Small intestine (tissue), 7 donors: ENCODE measurements at regions not wholly inside any gene's neighbourhood (a gene's known extent, or its start where the extent isn't known, plus 50 kb on each side); places are given as distances from the start of the nearest gene placed in this dataset.
"Not testable (repeated sequence)": the region's sequence is repeated elsewhere in the genome, so short reads cannot be mapped to it uniquely, and the experiment has no call there.

Experiments
- DNase-seq, 2 donors: peaks; one replicate each; pipeline versions ENCODE4 v3.0.0 to v3.0.0-alpha.2; 2013
- FAIRE-seq: peaks from 2 replicates; lab custom pipeline; 2012; peaks lifted over from hg19 to GRCh38; lab: Jason Lieb, UNC
- H3K27ac ChIP-seq, 3 donors: one replicate each; pipeline ENCODE4 v1.5.1; 2013; ENCODE audit warnings: low read length in 2 of 3, mild to moderate bottlenecking in 2 of 3, control low read depth in 1 of 3, inconsistent platforms in 1 of 3, low read depth in 1 of 3, moderate library complexity in 1 of 3
- H3K27me3 ChIP-seq, 3 donors: one replicate each; pipeline ENCODE4 v1.6.1; 2013; ENCODE audit warnings: low read length in 3 of 3, inconsistent platforms in 1 of 3; ENCODE audit not compliant: control insufficient read depth in 3 of 3, insufficient read depth in 3 of 3
- H3K36me3 ChIP-seq, 3 donors: one replicate each; pipeline ENCODE4 v1.6.1; 2013; ENCODE audit warnings: low read length in 3 of 3, inconsistent platforms in 1 of 3, low read depth in 1 of 3, mild to moderate bottlenecking in 1 of 3, moderate library complexity in 1 of 3; ENCODE audit not compliant: control insufficient read depth in 3 of 3, insufficient read depth in 2 of 3
- H3K4me1 ChIP-seq, 3 donors: one replicate each; pipeline ENCODE4 v1.6.1; 2013; ENCODE audit warnings: low read length in 2 of 3, inconsistent platforms in 1 of 3, low read depth in 1 of 3, mild to moderate bottlenecking in 1 of 3, moderate library complexity in 1 of 3; ENCODE audit not compliant: control insufficient read depth in 3 of 3, insufficient read depth in 2 of 3
- H3K4me3 ChIP-seq, 3 donors: one replicate each; pipeline ENCODE4 v1.5.1; 2013; ENCODE audit warnings: low read length in 3 of 3, control low read depth in 1 of 3, inconsistent platforms in 1 of 3, low read depth in 1 of 3, mild to moderate bottlenecking in 1 of 3, moderate library complexity in 1 of 3
- H3K9me3 ChIP-seq, 2 donors: one replicate each; pipeline ENCODE4 v1.6.1; 2013; ENCODE audit warnings: low read depth in 1 of 2, low read length in 1 of 2; ENCODE audit not compliant: control insufficient read depth in 2 of 2, insufficient read depth in 1 of 2
- WGBS, 3 donors: extraction: QIAGEN DNeasy Blood & Tissue Kit; methylation state at CpG; one replicate each; pipeline ENCODE4 v1.1.7; 2013; 5-methylcytosine and 5-hydroxymethylcytosine counted together
- donor health status: healthy with polysubstance abuse.
- donor health status: control.
- donor health status: control.
- donor health status: Bipolar disorder and iron deficiency.
- donor health status: healthy.

DNA sequence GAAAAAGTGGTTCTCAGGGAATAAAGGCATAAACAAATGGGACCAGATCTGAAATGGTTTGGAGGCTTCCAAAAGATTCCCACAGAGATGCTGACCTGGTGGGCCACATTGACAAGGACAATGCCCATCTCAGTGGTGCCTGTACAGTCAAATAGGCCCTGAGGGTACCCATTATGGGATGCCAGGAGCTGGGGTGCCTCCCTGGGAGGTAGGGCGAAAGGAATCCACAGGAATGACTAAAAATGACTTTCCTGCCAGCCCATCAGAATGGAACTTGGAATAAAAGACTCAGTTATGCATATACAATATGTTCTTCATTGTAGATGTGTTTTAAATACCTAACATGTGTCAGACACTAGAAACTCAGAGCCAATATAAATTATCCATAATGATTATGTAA, 248.5 kb downstream of the RNF144A start:
- Histone ChIP-seq H3K9me3 (no peaks in the 10 kb centered on the region), H3K27ac (no peak overlapping the region), H3K4me3 (no peak overlapping the region), H3K4me1 (no peaks in the 10 kb centered on the region), H3K36me3 (no peaks in the 10 kb centered on the region), H3K27me3 (no peaks in the 10 kb centered on the region)
- DNase-seq (no peak), FAIRE-seq (no peak)
- 79 to 86% (median 82%) methylated on average over 1 of the region's 1 CpG for WGBS, 3 donors

GRCh38 chr2:7167801-7168411, 250.7 kb downstream of the RNF144A start:
- H3K9me3 ChIP-seq: no peaks in the 10 kb centered on the region
- no peak for FAIRE-seq
- WGBS, 3 donors: 69 to 76% (median 73%) methylated on average over 6 of the region's 6 CpGs
- H3K36me3 ChIP-seq: no peaks in the 10 kb centered on the region
- DNase-seq: no peak
- no peaks in the 10 kb centered on the region for H3K4me1 ChIP-seq
- H3K27me3 ChIP-seq: no peaks in the 10 kb centered on the region
- H3K4me3 ChIP-seq: no peak overlapping the region
- H3K27ac ChIP-seq: no peak overlapping the region

DNA sequence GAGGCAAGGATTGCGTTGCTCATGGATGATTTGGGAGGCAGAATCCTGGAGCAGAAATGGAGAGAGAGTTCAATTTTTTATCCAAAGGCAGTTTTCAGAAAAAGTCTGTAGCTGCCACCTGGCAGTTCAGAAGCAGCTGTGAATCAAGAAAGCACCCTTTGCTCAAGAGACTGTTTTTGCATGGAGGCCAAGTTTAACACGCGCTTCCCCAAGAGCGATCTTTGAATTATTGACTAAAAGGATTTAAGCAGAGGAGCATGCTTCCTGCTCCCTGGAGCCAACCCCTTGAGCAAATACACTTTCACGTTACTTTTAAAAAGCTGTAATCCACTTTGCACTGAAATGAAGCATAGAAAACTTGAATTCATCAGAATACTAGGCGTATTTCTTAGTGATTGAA, 252.4 kb downstream of the RNF144A start:
- FAIRE-seq: no peak
- Histone ChIP-seq H3K27ac (no peak overlapping the region), H3K4me1 (no peaks in the 10 kb centered on the region), H3K36me3 (no peaks in the 10 kb centered on the region), H3K4me3 (no peak overlapping the region), H3K27me3 (no peaks in the 10 kb centered on the region), H3K9me3 (no peaks in the 10 kb centered on the region)
- 40 to 62% (median 56%) methylated on average over 6 of the region's 6 CpGs for WGBS, 3 donors
- DNase-seq: no peak

DNA sequence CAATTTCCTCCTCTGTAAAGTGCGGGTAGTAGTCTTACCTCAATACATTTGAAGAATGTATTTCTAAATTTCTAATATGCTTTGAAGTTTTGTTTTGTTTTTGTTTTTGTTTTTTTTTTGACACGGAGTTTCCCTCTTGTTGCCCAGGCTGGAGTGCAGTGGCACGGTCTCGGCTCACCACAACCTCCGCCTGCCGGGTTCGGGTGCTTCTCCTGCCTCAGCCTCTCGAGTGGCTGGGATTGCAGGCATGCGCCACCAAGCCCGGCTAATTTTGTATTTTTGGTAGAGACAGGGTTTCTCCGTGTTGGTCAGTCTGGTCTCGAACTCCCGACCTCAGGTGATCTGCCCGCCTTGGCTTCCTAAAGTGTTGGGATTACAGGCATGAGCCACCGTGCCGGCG, 261.8 kb downstream of the RNF144A start:
- not testable (repeated sequence) for H3K27me3 ChIP-seq, H3K4me3 ChIP-seq, H3K4me1 ChIP-seq, DNase-seq, H3K36me3 ChIP-seq, H3K9me3 ChIP-seq, FAIRE-seq, H3K27ac ChIP-seq
- WGBS, 3 donors: 95 to 97% (median 95%) methylated on average over 17 of the region's 17 CpGs

DNA sequence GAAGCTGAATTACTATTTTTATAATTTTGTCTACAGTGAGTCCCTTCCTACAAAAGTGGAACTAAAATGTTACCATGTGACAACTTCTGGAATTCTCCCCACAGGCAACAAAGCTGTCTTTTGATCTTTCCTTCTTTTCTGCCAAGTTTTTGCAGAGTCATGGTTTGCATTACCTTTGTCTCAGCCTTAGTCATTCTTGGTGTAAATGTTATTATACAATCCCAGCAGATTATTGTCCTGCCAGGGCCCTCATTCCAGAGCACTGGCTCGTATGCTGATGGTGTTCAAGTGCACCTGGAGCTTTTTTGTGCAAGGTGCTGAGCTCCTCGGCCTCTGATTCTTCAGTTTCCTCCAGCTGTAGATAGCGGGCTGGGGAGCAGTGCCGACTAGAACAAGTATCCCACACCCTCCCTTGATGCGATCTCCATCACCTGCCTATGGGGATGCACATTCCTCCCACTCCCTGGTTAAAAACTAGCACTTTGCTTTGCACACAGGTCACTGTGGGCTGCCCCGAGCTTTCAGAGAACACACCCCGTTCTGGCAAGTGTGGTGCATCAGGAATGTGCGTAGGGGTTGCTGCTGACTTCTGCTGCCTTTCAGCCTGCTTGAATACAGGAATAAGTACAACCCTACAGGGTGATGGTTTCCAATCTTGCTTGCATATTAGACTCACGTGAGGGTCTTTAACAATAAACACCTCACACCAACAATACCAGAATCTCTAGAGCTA, 263.6 kb downstream of the RNF144A start:
- FAIRE-seq (no peak), DNase-seq (peak in 1 of 2 donors; percentile 6)
- Histone ChIP-seq H3K4me1 (no peaks in the 10 kb centered on the region), H3K27ac (no peak overlapping the region), H3K9me3 (no peaks in the 10 kb centered on the region), H3K27me3 (no peaks in the 10 kb centered on the region), H3K4me3 (no peak overlapping the region), H3K36me3 (no peaks in the 10 kb centered on the region)
- 45 to 72% (median 55%) methylated on average over 9 of the region's 9 CpGs for WGBS, 3 donors

GRCh38 chr2:7182525-7182924, 265.3 kb downstream of the RNF144A start:
- 60 to 83% (median 67%) methylated on average over 3 of the region's 3 CpGs for WGBS, 3 donors
- H3K4me1 ChIP-seq: no peaks in the 10 kb centered on the region
- H3K9me3 ChIP-seq: no peaks in the 10 kb centered on the region
- FAIRE-seq (no peak), DNase-seq (no peak)
- H3K4me3 ChIP-seq: no peak overlapping the region
- no peaks in the 10 kb centered on the region for H3K27me3 ChIP-seq
- no peaks in the 10 kb centered on the region for H3K36me3 ChIP-seq
- H3K27ac ChIP-seq: no peak overlapping the region

DNA sequence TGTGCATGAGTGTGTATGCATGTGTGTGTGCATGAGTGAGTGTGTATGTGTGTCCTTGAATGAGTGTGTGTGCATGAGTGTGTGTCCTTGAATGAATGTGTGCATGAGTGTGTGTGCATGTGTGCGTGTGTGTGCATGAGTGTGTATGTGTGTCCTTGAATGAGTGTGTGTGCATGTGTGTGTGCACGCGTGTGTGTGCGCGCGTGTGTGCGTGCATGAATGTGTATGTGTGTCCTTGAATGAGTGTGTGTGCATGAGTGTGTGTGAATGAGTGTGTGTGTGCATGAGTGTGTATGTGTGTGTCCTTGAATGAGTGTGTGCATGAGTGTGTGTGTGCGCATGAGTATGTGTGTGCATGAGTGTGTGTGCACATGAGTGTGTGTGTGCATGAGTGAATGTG, 271.9 kb downstream of the RNF144A start:
- no peaks in the 10 kb centered on the region for H3K27me3 ChIP-seq
- no peak for FAIRE-seq

DNA sequence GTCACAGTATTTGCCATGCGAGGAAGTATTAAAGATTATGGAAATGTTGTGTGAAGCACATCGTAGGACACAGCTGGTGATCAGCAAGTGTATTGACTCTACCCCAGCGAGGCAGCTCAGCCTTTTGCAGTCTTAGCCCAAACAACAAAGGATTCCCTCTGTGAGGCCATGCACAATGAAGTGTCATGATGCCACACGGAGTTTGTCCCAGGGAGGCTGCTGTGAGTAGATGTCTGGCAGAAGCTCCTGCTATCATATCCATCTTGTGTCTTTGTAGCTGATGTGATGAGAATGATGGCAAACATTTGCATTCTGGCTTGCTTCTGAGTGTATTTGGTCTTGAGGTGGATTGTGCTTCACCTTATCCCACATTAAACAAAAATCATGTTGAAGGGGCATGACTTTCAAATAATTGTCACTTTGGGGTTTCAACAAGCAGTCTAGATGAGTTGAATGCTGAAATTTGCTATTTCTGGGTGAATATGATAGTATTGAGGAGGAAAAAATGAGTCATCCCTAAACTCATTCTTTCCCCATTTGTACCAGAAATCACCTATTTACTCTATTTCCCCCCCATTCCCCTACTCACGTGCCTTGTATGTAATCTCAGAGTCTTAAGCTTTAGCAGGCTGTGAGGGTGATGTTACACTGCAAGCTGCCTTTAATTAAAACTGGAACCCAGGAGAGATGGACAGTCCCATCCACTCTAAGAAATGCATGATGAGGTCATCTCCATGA, 273.5 kb downstream of the RNF144A start:
- Histone ChIP-seq H3K27ac (no peak overlapping the region), H3K36me3 (no peaks in the 10 kb centered on the region), H3K4me1 (no peaks in the 10 kb centered on the region), H3K9me3 (no peaks in the 10 kb centered on the region), H3K27me3 (peaks cover 0 to 5% (median 0%) of the 10 kb centered on the region in 3 donors), H3K4me3 (no peak overlapping the region)
- WGBS, 3 donors: 58 to 66% (median 58%) methylated on average over 5 of the region's 5 CpGs
- no peak for DNase-seq
- no peak for FAIRE-seq

More for the DNA sequence above, 271.9 kb downstream of the RNF144A start:
- no peaks in the 10 kb centered on the region for H3K9me3 ChIP-seq
- WGBS, 3 donors: 62 to 74% (median 71%) methylated on average over 8 of the region's 8 CpGs
- no peak overlapping the region for H3K4me3 ChIP-seq
- H3K4me1 ChIP-seq: no peaks in the 10 kb centered on the region
- H3K27ac ChIP-seq: no peak overlapping the region
- no peaks in the 10 kb centered on the region for H3K36me3 ChIP-seq
- no peak for DNase-seq
